Neuronal stem cell (in vitro differentiated cells): ENCODE measurements at regions not wholly inside any gene's neighbourhood (a gene's known extent, or its start where the extent isn't known, plus 50 kb on each side); places are given as distances from the start of the nearest gene placed in this dataset.

Experiments
- DNase-seq: peaks from one replicate; pipeline ENCODE4 v3.0.0-alpha.2; 2013; ENCODE audit warnings: low spot score
- H2AFZ ChIP-seq: one replicate; pipeline ENCODE4 v1.6.1; 2013; ENCODE audit warnings: mild to moderate bottlenecking, low read length, inconsistent platforms
- H2AK5ac ChIP-seq: 2 replicates; pipeline ENCODE4 v1.6.1; 2013; ENCODE audit warnings: low read depth, mild to moderate bottlenecking, inconsistent platforms, low read length, moderate library complexity, mixed read lengths
- H2BK120ac ChIP-seq: 2 replicates; pipeline ENCODE4 v1.6.1; 2013; ENCODE audit warnings: low read depth, mild to moderate bottlenecking, inconsistent platforms, low read length, moderate library complexity, mixed read lengths
- H2BK12ac ChIP-seq: one replicate; pipeline ENCODE4 v1.6.1; 2013; ENCODE audit warnings: low read length, inconsistent platforms
- H2BK15ac ChIP-seq: 2 replicates; pipeline ENCODE4 v1.6.1; 2013; ENCODE audit warnings: mild to moderate bottlenecking, low read length, inconsistent platforms, mixed read lengths
- H2BK5ac ChIP-seq: one replicate; pipeline ENCODE4 v1.6.1; 2013; ENCODE audit warnings: inconsistent platforms, mild to moderate bottlenecking, low read length, moderate library complexity
- H3K14ac ChIP-seq: one replicate; pipeline ENCODE4 v1.6.1; 2013; ENCODE audit warnings: low read length, inconsistent platforms
- H3K18ac ChIP-seq: 2 replicates; pipeline ENCODE4 v1.6.1; 2013; ENCODE audit warnings: low read length, inconsistent platforms
- H3K23ac ChIP-seq: 2 replicates; pipeline ENCODE4 v1.6.1; 2013; ENCODE audit warnings: low read depth, mild to moderate bottlenecking, mixed read lengths, low read length, inconsistent platforms; ENCODE audit not compliant: poor library complexity
- H3K27ac ChIP-seq: replicated peaks from 3 replicates; pipeline ENCODE4 v1.5.1; 2013; ENCODE audit warnings: low read length, inconsistent platforms
- H3K27me3 ChIP-seq, 3 experiments: 2 replicates each; pipeline ENCODE4 v1.6.1; 2013; ENCODE audit warnings: low read length in 3 of 3, mild to moderate bottlenecking in 2 of 3, inconsistent platforms in 1 of 3, low read depth in 1 of 3, mixed read lengths in 1 of 3, moderate library complexity in 1 of 3; ENCODE audit not compliant: control insufficient read depth in 3 of 3, insufficient read depth in 3 of 3
- H3K36me3 ChIP-seq, 2 donors: replicated peaks in 1 of 2; 2 replicates each; pipeline ENCODE4 v1.6.1; 2013; ENCODE audit warnings: low read length in 2 of 2; ENCODE audit not compliant: control insufficient read depth in 2 of 2, insufficient read depth in 2 of 2
- H3K4ac ChIP-seq: 2 replicates; pipeline ENCODE4 v1.6.1; 2013; ENCODE audit warnings: inconsistent platforms, mild to moderate bottlenecking, low read length, moderate library complexity
- H3K4me1 ChIP-seq, 2 donors: 1 replicate in 1 of 2; 2 replicates in 1 of 2; pipeline ENCODE4 v1.6.1; 2013; ENCODE audit warnings: low read length in 2 of 2, low read depth in 1 of 2; ENCODE audit not compliant: control insufficient read depth in 2 of 2, insufficient read depth in 1 of 2
- H3K4me2 ChIP-seq: one replicate; pipeline ENCODE4 v1.6.1; 2013; ENCODE audit warnings: mild to moderate bottlenecking, low read length, inconsistent platforms; ENCODE audit not compliant: insufficient read depth, poor library complexity, severe bottlenecking
- H3K4me3 ChIP-seq, 2 donors: 2 replicates each; pipeline ENCODE4 v1.5.1; 2013; ENCODE audit warnings: low read length in 2 of 2, mild to moderate bottlenecking in 2 of 2, inconsistent platforms in 1 of 2, moderate library complexity in 1 of 2
- H3K79me1 ChIP-seq: one replicate; pipeline ENCODE4 v1.6.1; 2013; ENCODE audit warnings: low read depth, mild to moderate bottlenecking, inconsistent platforms, low read length, moderate library complexity
- H3K9ac ChIP-seq: one replicate; pipeline ENCODE4 v1.6.1; 2013; ENCODE audit warnings: mild to moderate bottlenecking, low read depth, low read length, inconsistent platforms; ENCODE audit not compliant: poor library complexity
- H3K9me3 ChIP-seq, 2 donors: replicated peaks in 1 of 2; 2 replicates each; pipeline versions ENCODE3 to v1.6.1; 2013; ENCODE audit warnings: low read length in 2 of 2, mild to moderate bottlenecking in 2 of 2, inconsistent platforms in 1 of 2, low read depth in 1 of 2, mixed read lengths in 1 of 2, moderate library complexity in 1 of 2; ENCODE audit not compliant: control insufficient read depth in 2 of 2, insufficient read depth in 1 of 2
- H4K8ac ChIP-seq: one replicate; pipeline ENCODE4 v1.6.1; 2013; ENCODE audit warnings: low read depth, mild to moderate bottlenecking, inconsistent platforms, low read length, moderate library complexity
- H4K91ac ChIP-seq: one replicate; pipeline ENCODE4 v1.6.1; 2013; ENCODE audit warnings: low read length, low read depth, mild to moderate bottlenecking, inconsistent platforms; ENCODE audit not compliant: poor library complexity
- WGBS, 2 donors: extraction: QIAGEN DNeasy Blood & Tissue Kit; methylation state at CpG; one replicate each; pipeline ENCODE4 v1.1.7; 2013; ENCODE audit warnings: missing lambda C conversion rate in 2 of 2, mixed read lengths in 1 of 2; ENCODE audit not compliant: insufficient read length in 2 of 2, insufficient replicate concordance in 1 of 2; ENCODE audit errors: extremely low coverage in 2 of 2; 5-methylcytosine and 5-hydroxymethylcytosine counted together

DNA sequence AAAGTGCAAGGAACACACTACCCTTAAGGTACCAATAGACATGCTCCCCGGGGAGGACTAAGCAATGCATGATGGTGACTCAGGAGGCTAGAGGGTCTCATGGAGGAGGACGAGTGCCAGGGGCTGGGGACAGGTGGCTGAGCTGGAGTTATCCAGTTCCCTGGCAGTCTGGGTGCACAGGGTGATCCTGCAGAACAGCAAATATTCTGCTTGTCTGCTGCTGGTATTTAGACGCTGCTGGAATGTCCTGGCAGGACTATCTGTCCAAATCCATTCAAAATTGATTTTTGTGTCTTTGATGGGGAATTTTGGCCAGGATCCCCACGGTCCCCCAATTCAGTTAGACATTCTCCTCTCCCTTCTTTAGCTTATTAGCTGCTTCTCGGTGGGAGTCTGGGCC lies 138.7 kb downstream of the C12orf75 start:
- Histone ChIP-seq H3K79me1 (no peaks in the 10 kb centered on the region), H4K91ac (no peak overlapping the region), H3K9ac (no peak overlapping the region), H3K18ac (no peak overlapping the region), H3K36me3 (no peaks in the 10 kb centered on the region), H3K4me3 (no peak overlapping the region), H3K4ac (no peak overlapping the region), H3K4me1 (peaks cover 6% of the 10 kb centered on the region in 2 donors), H4K8ac (no peak overlapping the region), H3K4me2 (no peak overlapping the region), H2BK12ac (no peak overlapping the region), H2BK15ac (no peak overlapping the region), H3K27ac (no peak overlapping the region), H3K14ac (no peak overlapping the region), H2AFZ (peak overlapping the region; percentile 36), H2BK120ac (no peak overlapping the region), H3K27me3 (no peaks in the 10 kb centered on the region), H2AK5ac (no peak overlapping the region), H2BK5ac (no peak overlapping the region), H3K9me3 (no peaks in the 10 kb centered on the region), H3K23ac (no peak overlapping the region)
- no CpG with 5 or more reads among the region's 5 CpGs for WGBS, 2 donors
- no peak for DNase-seq

DNA sequence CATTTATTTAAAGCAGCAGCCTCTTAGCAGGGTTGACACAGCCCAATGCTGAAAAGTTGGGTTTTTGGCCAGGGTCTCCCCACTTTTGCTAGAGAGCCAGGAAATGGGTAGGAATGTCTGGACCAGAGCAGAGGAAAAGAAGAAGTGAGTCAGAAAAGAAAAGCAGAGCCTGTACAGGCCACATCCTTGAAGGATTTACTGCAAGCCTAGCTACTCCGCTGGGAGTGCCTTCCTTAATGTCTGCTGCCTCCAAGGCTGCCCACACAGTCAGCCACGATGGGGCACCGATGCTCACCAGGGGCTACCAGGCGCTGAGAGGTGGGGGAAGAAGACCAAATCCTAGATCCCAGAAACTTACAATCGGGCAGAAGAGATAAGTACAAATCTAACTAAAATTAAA lies 139.2 kb downstream of the C12orf75 start:
- H3K27me3 ChIP-seq = no peaks in the 10 kb centered on the region
- no CpG with 5 or more reads among the region's 5 CpGs for WGBS, 2 donors
- no peak overlapping the region for H3K4me3 ChIP-seq
- H2BK15ac ChIP-seq = no peak overlapping the region
- H3K18ac ChIP-seq = no peak overlapping the region
- H3K14ac ChIP-seq = no peak overlapping the region
- no peak overlapping the region for H3K9ac ChIP-seq
- no peaks in the 10 kb centered on the region for H3K36me3 ChIP-seq
- no peak overlapping the region for H2AK5ac ChIP-seq
- no peak overlapping the region for H2BK120ac ChIP-seq
- H3K4me2 ChIP-seq = no peak overlapping the region
- H3K23ac ChIP-seq = no peak overlapping the region
- no peak overlapping the region for H2BK12ac ChIP-seq
- DNase-seq = no peak
- no peak overlapping the region for H3K27ac ChIP-seq
- H3K9me3 ChIP-seq = no peaks in the 10 kb centered on the region
- peaks cover 6% of the 10 kb centered on the region in 2 donors for H3K4me1 ChIP-seq
- peak overlapping the region; percentile 36 for H2AFZ ChIP-seq
- no peaks in the 10 kb centered on the region for H3K79me1 ChIP-seq
- no peak overlapping the region for H4K91ac ChIP-seq
- H3K4ac ChIP-seq = no peak overlapping the region
- no peak overlapping the region for H4K8ac ChIP-seq
- no peak overlapping the region for H2BK5ac ChIP-seq

DNA sequence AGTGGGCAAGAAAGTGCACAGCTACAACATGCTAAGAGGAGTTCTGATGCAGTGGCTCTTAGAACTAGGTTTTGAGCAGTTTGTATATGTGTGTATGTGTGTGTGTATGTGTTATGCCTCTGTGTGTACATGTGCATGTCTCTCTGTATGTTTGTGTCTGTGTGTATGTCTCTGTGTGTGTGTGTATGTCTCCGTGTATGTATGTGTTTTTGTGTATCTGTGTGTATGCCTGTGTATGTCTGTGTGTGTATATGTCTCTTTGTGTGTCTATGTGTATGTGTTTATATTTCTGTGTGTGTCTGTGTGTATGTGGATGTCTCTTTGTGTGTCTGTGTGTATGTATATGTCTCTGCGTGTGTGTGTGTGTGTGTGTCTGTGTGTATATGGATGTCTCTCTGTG lies 139.6 kb downstream of the C12orf75 start:
- no peak overlapping the region for H2BK120ac ChIP-seq
- DNase-seq = no peak
- WGBS, 2 donors = no CpG with 5 or more reads among the region's 2 CpGs
- no peak overlapping the region for H3K27ac ChIP-seq
- no peaks in the 10 kb centered on the region for H3K27me3 ChIP-seq
- no peaks in the 10 kb centered on the region for H3K79me1 ChIP-seq
- H3K4ac ChIP-seq = no peak overlapping the region
- no peak overlapping the region for H4K8ac ChIP-seq
- peak overlapping the region; percentile 36 for H2AFZ ChIP-seq
- no peak overlapping the region for H2BK5ac ChIP-seq
- H2BK12ac ChIP-seq = no peak overlapping the region
- H3K4me1 ChIP-seq = peaks cover 6% of the 10 kb centered on the region in 2 donors
- H4K91ac ChIP-seq = no peak overlapping the region
- no peak overlapping the region for H3K14ac ChIP-seq
- no peak overlapping the region for H2BK15ac ChIP-seq
- no peaks in the 10 kb centered on the region for H3K36me3 ChIP-seq
- H2AK5ac ChIP-seq = no peak overlapping the region
- H3K23ac ChIP-seq = no peak overlapping the region
- H3K9me3 ChIP-seq = no peaks in the 10 kb centered on the region
- H3K9ac ChIP-seq = no peak overlapping the region
- H3K4me3 ChIP-seq = no peak overlapping the region
- H3K4me2 ChIP-seq = no peak overlapping the region
- H3K18ac ChIP-seq = no peak overlapping the region

DNA sequence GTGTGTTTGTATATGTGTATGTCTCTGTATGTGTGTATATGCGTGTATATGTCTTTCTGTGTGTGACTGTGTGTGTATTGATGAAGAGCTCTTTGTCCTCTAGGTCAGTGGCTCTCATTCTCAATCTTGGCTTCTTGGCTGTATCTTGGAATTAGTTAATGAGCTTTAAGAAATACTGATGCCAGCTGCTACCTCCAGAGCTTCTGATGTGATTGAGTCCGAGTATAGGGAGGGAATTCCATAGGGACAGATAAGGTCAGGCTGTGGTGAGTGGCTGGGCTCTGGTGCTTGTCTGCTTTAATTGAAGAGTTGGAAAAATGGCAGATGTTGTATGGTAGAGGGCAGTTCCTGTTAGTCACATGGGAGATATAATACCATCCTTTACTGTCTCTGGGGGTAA lies 140.1 kb downstream of the C12orf75 start:
- WGBS, 2 donors = no CpG with 5 or more reads among the region's 2 CpGs
- Histone ChIP-seq H3K14ac (no peak overlapping the region), H3K9me3 (no peaks in the 10 kb centered on the region), H2BK120ac (no peak overlapping the region), H3K4ac (no peak overlapping the region), H3K36me3 (no peaks in the 10 kb centered on the region), H4K8ac (no peak overlapping the region), H3K4me2 (no peak overlapping the region), H4K91ac (no peak overlapping the region), H2AFZ (no peak overlapping the region), H3K9ac (no peak overlapping the region), H2BK5ac (no peak overlapping the region), H3K23ac (no peak overlapping the region), H2AK5ac (no peak overlapping the region), H3K27me3 (no peaks in the 10 kb centered on the region), H2BK12ac (no peak overlapping the region), H3K4me1 (peaks cover 6% of the 10 kb centered on the region in 2 donors), H3K4me3 (no peak overlapping the region), H3K27ac (no peak overlapping the region), H3K18ac (no peak overlapping the region), H2BK15ac (no peak overlapping the region), H3K79me1 (no peaks in the 10 kb centered on the region)
- DNase-seq = no peak
